Umbilical cord (tissue), 1 donor: ENCODE measurements at regions not wholly inside any gene's neighbourhood (a gene's known extent, or its start where the extent isn't known, plus 50 kb on each side); places are given as distances from the start of the nearest gene placed in this dataset.

Experiments used
- DNase-seq: peaks from one replicate; pipeline ENCODE4 v3.0.0-alpha.2; 2015; ENCODE audit warnings: low spot score

- no peak for DNase-seq
Measured at GRCh38 chr11:32265911-32266310, 169.4 kb downstream of the WT1 start.

- DNase-seq = peak; percentile 71
Measured at GRCh38 chr11:32266601-32267000, 168.7 kb downstream of the WT1 start.

- DNase-seq = no peak
Measured at GRCh38 chr11:32267679-32268187, 167.6 kb downstream of the WT1 start.

- DNase-seq = no peak
Measured at GRCh38 chr11:32273931-32274330, 161.4 kb downstream of the WT1 start.

- no peak for DNase-seq
Measured at GRCh38 chr11:32279672-32280071, 155.7 kb downstream of the WT1 start.

GRCh38 chr11:32280339-32280738, 155.0 kb downstream of the WT1 start:
- DNase-seq = no peak

- DNase-seq = no peak
Measured at GRCh38 chr11:32288276-32288675, 147.1 kb downstream of the WT1 start.

GRCh38 chr11:32289701-32290100, 145.6 kb downstream of the WT1 start:
- no peak for DNase-seq

GRCh38 chr11:32290783-32291182, 144.6 kb downstream of the WT1 start:
- no peak for DNase-seq

GRCh38 chr11:32297611-32298011, 137.7 kb downstream of the WT1 start:
- DNase-seq = peak; percentile 88

- DNase-seq = no peak
Measured at GRCh38 chr11:32302826-32303225, 132.5 kb downstream of the WT1 start.

GRCh38 chr11:32304521-32304920, 130.8 kb downstream of the WT1 start:
- no peak for DNase-seq

- no peak for DNase-seq
Measured at GRCh38 chr11:32305460-32305859, 129.9 kb downstream of the WT1 start.

- no peak for DNase-seq
Measured at GRCh38 chr11:32307471-32307870, 127.9 kb downstream of the WT1 start.

- DNase-seq = no peak
Measured at GRCh38 chr11:32307913-32308312, 127.4 kb downstream of the WT1 start.

GRCh38 chr11:32309530-32310213, 125.7 kb downstream of the WT1 start:
- DNase-seq = no peak

- DNase-seq = no peak
Measured at GRCh38 chr11:32310214-32310601, 125.1 kb downstream of the WT1 start.

- DNase-seq = no peak
Measured at GRCh38 chr11:32311346-32312065, 123.8 kb downstream of the WT1 start.

- peak; percentile 36 for DNase-seq
Measured at GRCh38 chr11:32312206-32312817, 123.0 kb downstream of the WT1 start.

GRCh38 chr11:32312865-32313403, 122.4 kb downstream of the WT1 start:
- peak; percentile 64 for DNase-seq

GRCh38 chr11:32313477-32313876, 121.9 kb downstream of the WT1 start:
- DNase-seq = no peak

- no peak for DNase-seq
Measured at GRCh38 chr11:32315121-32315520, 120.2 kb downstream of the WT1 start.
